ENCODE measurements at regions not wholly inside any gene's neighbourhood (a gene's known extent, or its start where the extent isn't known, plus 50 kb on each side); places are given as distances from the start of the nearest gene placed in this dataset.

- TF ChIP-seq CTCF (IDR thresholded peaks at IDR 0.05) (no peak), POLR2A (IDR thresholded peaks at IDR 0.05) (no peak), EP300 (IDR thresholded peaks at IDR 0.05) (no peak)
Observed at GRCh38 chr16:54429029-54429428, 142.4 kb upstream of the IRX3 start.
